HCT116 (cell line): ENCODE measurements at regions not wholly inside any gene's neighbourhood (a gene's known extent, or its start where the extent isn't known, plus 50 kb on each side); places are given as distances from the start of the nearest gene placed in this dataset.

Experiments
- ATAC-seq: fragments of 200-7000 bp; cut with Tn5 transposase; 2 replicates; pipeline ENCODE4 v1.9.1; 2020; ENCODE audit warnings: mild to moderate bottlenecking, moderate library complexity
- BruUV-seq: library from RNA; stranded (reverse); fragments of 400-500 nt; replicated peaks from 2 replicates; lab custom pipeline; 2021; lab: Mats Ljungman, UMichigan
- CTCF ChIA-PET: fragments of 300-600 bp; sonication (Branson Sonifier 250); formaldehyde crosslinking; loops from one replicate; lab custom pipeline; 2021; ENCODE audit warnings: antibody characterized with exemption; lab: Charles Lee
- POLR2A ChIA-PET: fragments of 300-600, 350-600 bp; sonication (Branson Sonifier 250); formaldehyde crosslinking; loops from one replicate; lab custom pipeline; 2021; ENCODE audit warnings: antibody characterized with exemption; lab: Charles Lee
- RAD21 ChIA-PET, 2 experiments: fragments of 300-600 bp; sonication (Branson Sonifier 250); formaldehyde crosslinking; loops; one replicate each; lab custom pipeline; 2023; ENCODE audit warnings: low total read pairs in 2 of 2; ENCODE audit not compliant: uncharacterized antibody in 2 of 2, unreplicated experiment in 2 of 2, low non-redundant PET in 1 of 2; lab: Charles Lee
- DNase-seq: peaks from one replicate; pipeline ENCODE4 v3.0.0-alpha.2; 2010; ENCODE audit warnings: low read depth, low spot score
- H2AFZ ChIP-seq: fragments of 200-600 bp; shearing (Covaris generic), sonication (generic); 2 replicates; pipeline ENCODE4 v1.6.1; 2017; ENCODE audit warnings: low read depth, mixed run types, mixed read lengths, antibody characterized with exemption, low read length; ENCODE audit not compliant: poor library complexity, severe bottlenecking
- H3K27ac ChIP-seq: 2 replicates; pipeline ENCODE4 v1.5.1; 2012; ENCODE audit warnings: low read depth, low read length
- H3K27me3 ChIP-seq: fragments of 200-600 bp; sonication (generic); 2 replicates; pipeline ENCODE4 v1.6.1; 2016; ENCODE audit warnings: mixed run types, low read length, mixed read lengths; ENCODE audit not compliant: insufficient read depth
- H3K36me3 ChIP-seq, 2 experiments: fragments of 200-500 bp in 1 of 2; fragments of 200-600 bp in 1 of 2; sonication (Bioruptor generic) in 1 of 2; sonication (generic) in 1 of 2; 2 replicates each; pipeline versions ENCODE4 v1.5.1 to v1.6.1; 2014 to 2016; ENCODE audit warnings: low read length in 2 of 2, inconsistent platforms in 1 of 2, mixed read lengths in 1 of 2, mixed run types in 1 of 2; ENCODE audit not compliant: insufficient read depth in 2 of 2, control insufficient read depth in 1 of 2
- H3K4me1 ChIP-seq, 2 experiments: fragments of 200-600 bp in 1 of 2; sonication (generic) in 1 of 2; 2 replicates each; pipeline versions ENCODE4 v1.5.1 to v1.6.1; 2012 to 2017; ENCODE audit warnings: low read length in 2 of 2, inconsistent platforms in 1 of 2, mild to moderate bottlenecking in 1 of 2, mixed read lengths in 1 of 2, mixed run types in 1 of 2, moderate library complexity in 1 of 2; ENCODE audit not compliant: insufficient read depth in 2 of 2, control insufficient read depth in 1 of 2
- H3K4me2 ChIP-seq: fragments of 200-600 bp; sonication (generic); 2 replicates; pipeline ENCODE4 v1.6.1; 2017; ENCODE audit warnings: mixed run types, low read length, mixed read lengths
- H3K4me3 ChIP-seq, 2 experiments: fragments of 200-600 bp in 1 of 2; sonication (generic) in 1 of 2; replicated peaks in 1 of 2; 2 replicates each; pipeline ENCODE4 v1.5.1; 2011 to 2016; ENCODE audit warnings: low read length in 2 of 2, control low read depth in 1 of 2, low read depth in 1 of 2, mild to moderate bottlenecking in 1 of 2, mixed read lengths in 1 of 2, mixed run types in 1 of 2
- H3K79me2 ChIP-seq: fragments of 200-600 bp; sonication (generic); 2 replicates; pipeline ENCODE4 v1.6.1; 2017; ENCODE audit warnings: mild to moderate bottlenecking, mixed run types, low read length, moderate library complexity, mixed read lengths; ENCODE audit not compliant: insufficient read depth
- H3K9ac ChIP-seq: fragments of 200-600 bp; sonication (generic); 2 replicates; pipeline ENCODE4 v1.6.1; 2016; ENCODE audit warnings: low read length, mixed read lengths
- H3K9me2 ChIP-seq: fragments of 200-600 bp; sonication (generic), shearing (Covaris generic); 2 replicates; pipeline ENCODE4 v1.6.1; 2017; ENCODE audit warnings: mixed run types, mild to moderate bottlenecking, moderate library complexity; ENCODE audit not compliant: insufficient read depth
- H3K9me3 ChIP-seq, 2 experiments: fragments of 200-500 bp in 1 of 2; fragments of 200-600 bp in 1 of 2; sonication (Bioruptor generic) in 1 of 2; sonication (generic) in 1 of 2; 2 replicates each; pipeline ENCODE4 v1.6.1; 2014 to 2017; ENCODE audit warnings: low read length in 2 of 2, mixed read lengths in 2 of 2, inconsistent platforms in 1 of 2, low read depth in 1 of 2, mild to moderate bottlenecking in 1 of 2, mixed run types in 1 of 2, moderate library complexity in 1 of 2; ENCODE audit not compliant: control insufficient read depth in 1 of 2, insufficient read depth in 1 of 2
- H4K20me1 ChIP-seq: fragments of 200-600 bp; sonication (generic), shearing (Covaris generic); 2 replicates; pipeline ENCODE4 v1.6.1; 2017; ENCODE audit warnings: mixed run types, mild to moderate bottlenecking, moderate library complexity; ENCODE audit not compliant: insufficient read depth
- EGR1 ChIP-seq: IDR thresholded peaks from 2 replicates; pipeline ENCODE4 v1.6.1; 2012; ENCODE audit warnings: low read depth
- ELF1 ChIP-seq: IDR thresholded peaks from 2 replicates; pipeline ENCODE4 v1.6.1; 2012; ENCODE audit warnings: low read depth, borderline replicate concordance
- EZH2 ChIP-seq: fragments of 200-600 bp; sonication (generic); IDR thresholded peaks from 2 replicates; pipeline ENCODE4 v1.6.1; 2017; ENCODE audit warnings: antibody characterized with exemption, mixed run types
- EZH2phosphoT487 ChIP-seq: fragments of 200-600 bp; IDR thresholded peaks from 2 replicates; pipeline ENCODE4 v1.6.1; 2018; ENCODE audit warnings: antibody characterized with exemption, borderline replicate concordance
- FOSL1 ChIP-seq: IDR thresholded peaks from 2 replicates; pipeline ENCODE4 v1.6.1; 2012; ENCODE audit warnings: low read depth
- JUND ChIP-seq: IDR thresholded peaks from 2 replicates; pipeline ENCODE4 v1.6.1; 2012
- POLR2A ChIP-seq: IDR thresholded peaks from 2 replicates; pipeline ENCODE4 v1.7.0; 2011; ENCODE audit warnings: borderline replicate concordance; ENCODE audit not compliant: insufficient read depth, insufficient read length; ENCODE audit errors: extremely low read depth
- POLR2AphosphoS5 ChIP-seq: IDR thresholded peaks from 2 replicates; pipeline ENCODE4 v1.6.1; 2011; ENCODE audit warnings: mild to moderate bottlenecking, low read depth, low read length, moderate library complexity
- TCF7L2 ChIP-seq: IDR thresholded peaks from 2 replicates; pipeline ENCODE4 v1.7.0; 2011; ENCODE audit warnings: borderline replicate concordance, inconsistent platforms; ENCODE audit not compliant: insufficient read depth, insufficient read length; ENCODE audit errors: extremely low read depth
- YY1 ChIP-seq: IDR thresholded peaks from 2 replicates; pipeline ENCODE4 v1.6.1; 2011; ENCODE audit warnings: low read length, low read depth, moderate library complexity, mild to moderate bottlenecking; ENCODE audit not compliant: insufficient replicate concordance; ENCODE audit errors: extremely low read depth
- ZNF274 ChIP-seq: fragments of 200-500 bp; sonication (Bioruptor generic); IDR thresholded peaks from 2 replicates; pipeline ENCODE4 v1.6.1; 2014; ENCODE audit warnings: mild to moderate bottlenecking, low read depth, low read length, inconsistent platforms
- intact Hi-C: fragments of 100-400 bp; cut with micrococcal nuclease; formaldehyde crosslinking; loops from 2 replicates; pipeline ENCODE4 v1.10.0; 2022
- TF ChIP-seq, protein P1 (sequence below), 3 experiments: fragments of 200-600 bp in 1 of 3; sonication (generic) in 1 of 3; IDR thresholded peaks in 2 of 3; conservative IDR thresholded peaks in 1 of 3; 2 replicates each; pipeline ENCODE4 v1.5.1; 2012 to 2017; ENCODE audit warnings: low read depth in 2 of 3, low read length in 2 of 3, antibody characterized with exemption in 1 of 3, borderline replicate concordance in 1 of 3, control low read depth in 1 of 3, mild to moderate bottlenecking in 1 of 3, mixed read lengths in 1 of 3, mixed run types in 1 of 3, moderate library complexity in 1 of 3; ENCODE audit not compliant: insufficient read depth in 1 of 3
- TF ChIP-seq, protein P2 (sequence below): IDR thresholded peaks from 2 replicates; pipeline ENCODE4 v1.6.1; 2011; ENCODE audit warnings: mild to moderate bottlenecking, low read length, moderate library complexity; ENCODE audit not compliant: insufficient replicate concordance; ENCODE audit errors: extremely low read depth

GRCh38 chr3:18652781-18653180 lies 227.6 kb upstream of the SATB1 start:
- H3K9me3 ChIP-seq, result no peaks in the 10 kb centered on the region
- H3K27me3 ChIP-seq, result peaks cover 3% of the 10 kb centered on the region; the same call in 1 of the 2 replicates
- DNase-seq, result no peak
- no peak overlapping the region for H3K27ac ChIP-seq
- ChIA-PET POLR2A (no interaction called here), RAD21 (no interaction called here), CTCF (no interaction called here)
- TF ChIP-seq EZH2phosphoT487, result no peak
- TF ChIP-seq JUND, result no peak
- TF ChIP-seq POLR2AphosphoS5, result no peak
- no peak for TF ChIP-seq POLR2A
- no peak for TF ChIP-seq FOSL1
- TF ChIP-seq ELF1, result no peak
- TF ChIP-seq TCF7L2, result no peak
- TF ChIP-seq, protein P1, sequence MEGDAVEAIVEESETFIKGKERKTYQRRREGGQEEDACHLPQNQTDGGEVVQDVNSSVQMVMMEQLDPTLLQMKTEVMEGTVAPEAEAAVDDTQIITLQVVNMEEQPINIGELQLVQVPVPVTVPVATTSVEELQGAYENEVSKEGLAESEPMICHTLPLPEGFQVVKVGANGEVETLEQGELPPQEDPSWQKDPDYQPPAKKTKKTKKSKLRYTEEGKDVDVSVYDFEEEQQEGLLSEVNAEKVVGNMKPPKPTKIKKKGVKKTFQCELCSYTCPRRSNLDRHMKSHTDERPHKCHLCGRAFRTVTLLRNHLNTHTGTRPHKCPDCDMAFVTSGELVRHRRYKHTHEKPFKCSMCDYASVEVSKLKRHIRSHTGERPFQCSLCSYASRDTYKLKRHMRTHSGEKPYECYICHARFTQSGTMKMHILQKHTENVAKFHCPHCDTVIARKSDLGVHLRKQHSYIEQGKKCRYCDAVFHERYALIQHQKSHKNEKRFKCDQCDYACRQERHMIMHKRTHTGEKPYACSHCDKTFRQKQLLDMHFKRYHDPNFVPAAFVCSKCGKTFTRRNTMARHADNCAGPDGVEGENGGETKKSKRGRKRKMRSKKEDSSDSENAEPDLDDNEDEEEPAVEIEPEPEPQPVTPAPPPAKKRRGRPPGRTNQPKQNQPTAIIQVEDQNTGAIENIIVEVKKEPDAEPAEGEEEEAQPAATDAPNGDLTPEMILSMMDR (IDR thresholded peaks at IDR 0.05 in 2 of 3, conservative IDR thresholded peaks at IDR 0.05 in 1 of 3; ENCODE audit: borderline replicate concordance in 1 of 3, insufficient read depth in 1 of 3, low read depth in 2 of 3, low read length in 2 of 3), result no peak
- no peak for TF ChIP-seq ZNF274
- TF ChIP-seq EGR1, result no peak
- TF ChIP-seq EZH2, result no peak
- TF ChIP-seq, protein P2, sequence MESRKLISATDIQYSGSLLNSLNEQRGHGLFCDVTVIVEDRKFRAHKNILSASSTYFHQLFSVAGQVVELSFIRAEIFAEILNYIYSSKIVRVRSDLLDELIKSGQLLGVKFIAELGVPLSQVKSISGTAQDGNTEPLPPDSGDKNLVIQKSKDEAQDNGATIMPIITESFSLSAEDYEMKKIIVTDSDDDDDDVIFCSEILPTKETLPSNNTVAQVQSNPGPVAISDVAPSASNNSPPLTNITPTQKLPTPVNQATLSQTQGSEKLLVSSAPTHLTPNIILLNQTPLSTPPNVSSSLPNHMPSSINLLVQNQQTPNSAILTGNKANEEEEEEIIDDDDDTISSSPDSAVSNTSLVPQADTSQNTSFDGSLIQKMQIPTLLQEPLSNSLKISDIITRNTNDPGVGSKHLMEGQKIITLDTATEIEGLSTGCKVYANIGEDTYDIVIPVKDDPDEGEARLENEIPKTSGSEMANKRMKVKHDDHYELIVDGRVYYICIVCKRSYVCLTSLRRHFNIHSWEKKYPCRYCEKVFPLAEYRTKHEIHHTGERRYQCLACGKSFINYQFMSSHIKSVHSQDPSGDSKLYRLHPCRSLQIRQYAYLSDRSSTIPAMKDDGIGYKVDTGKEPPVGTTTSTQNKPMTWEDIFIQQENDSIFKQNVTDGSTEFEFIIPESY, result no peak
- TF ChIP-seq YY1, result no peak
- no peak overlapping the region for H2AFZ ChIP-seq
- intact Hi-C loops, result no loop called here
- no peaks in the 10 kb centered on the region for H3K4me1 ChIP-seq
- no peak overlapping the region for H3K4me2 ChIP-seq
- H3K9me2 ChIP-seq, result no peaks in the 10 kb centered on the region
- no TSS peak for BruUV-seq
- no peaks in the 10 kb centered on the region for H3K79me2 ChIP-seq
- no peak overlapping the region for H3K4me3 ChIP-seq
- ATAC-seq, result no peak
- no peak overlapping the region for H3K9ac ChIP-seq
- no peaks in the 10 kb centered on the region for H3K36me3 ChIP-seq
- no peaks in the 10 kb centered on the region for H4K20me1 ChIP-seq
